ENCODE measurements at regions not wholly inside any gene's neighbourhood (a gene's known extent, or its start where the extent isn't known, plus 50 kb on each side); places are given as distances from the start of the nearest gene placed in this dataset.

- TF ChIP-seq CREB5 (CRISPR knock-in tag; IDR thresholded peaks at IDR 0.05; ENCODE audit: low read depth) (no peak), ZFP30 (CRISPR knock-in tag; IDR thresholded peaks at IDR 0.05) (no peak), TOX (CRISPR knock-in tag; IDR thresholded peaks at IDR 0.05; ENCODE audit: borderline replicate concordance) (no peak)
Measured at GRCh38 chr5:155472780-155473179, 459.2 kb downstream of the KIF4B start.

Data from SK-N-SH treated with all-trans-retinoic acid at 6 μM for 48 hours (cell line).